Activated B cell treated with CpG ODN at 0.5 μM for 24 hours (primary cell): ENCODE measurements at regions not wholly inside any gene's neighbourhood (a gene's known extent, or its start where the extent isn't known, plus 50 kb on each side); places are given as distances from the start of the nearest gene placed in this dataset.

ENCODE experiments used
- ATAC-seq: fragments of 200-7000 bp; cut with Tn5 transposase; one replicate; pipeline ENCODE4 v1.10.0; 2021; ENCODE audit warnings: low read depth, mild to moderate bottlenecking, moderate library complexity
- CTCF ChIA-PET: fragments of 350-600 bp; sonication (Branson Sonifier 250); formaldehyde crosslinking; loops from one replicate; lab custom pipeline; 2021; ENCODE audit warnings: antibody characterized with exemption; lab: Charles Lee
- POLR2A ChIA-PET: fragments of 350-600 bp; sonication (Branson Sonifier 250); formaldehyde crosslinking; loops from one replicate; lab custom pipeline; 2021; ENCODE audit warnings: antibody characterized with exemption; lab: Charles Lee
- DNase-seq: peaks from one replicate; pipeline ENCODE4 v3.0.0; 2022
- H3K27ac Mint-ChIP-seq: one replicate; pipeline ENCODE4 v1.8.0; 2020; ENCODE audit warnings: mixed read lengths
- H3K27me3 Mint-ChIP-seq: one replicate; pipeline ENCODE4 v1.8.0; 2021; ENCODE audit warnings: mixed read lengths
- H3K36me3 Mint-ChIP-seq: one replicate; pipeline ENCODE4 v1.8.0; 2021; ENCODE audit warnings: low read depth, mixed read lengths
- H3K4me1 Mint-ChIP-seq: one replicate; pipeline ENCODE4 v1.8.0; 2021; ENCODE audit warnings: mixed read lengths
- H3K4me3 Mint-ChIP-seq: one replicate; pipeline ENCODE4 v1.8.0; 2020; ENCODE audit warnings: mild to moderate bottlenecking, mixed read lengths
- H3K9me3 Mint-ChIP-seq: one replicate; pipeline ENCODE4 v1.8.0; 2020; ENCODE audit warnings: mixed read lengths
- intact Hi-C: fragments of 100-400 bp; cut with micrococcal nuclease; formaldehyde crosslinking; loops from one replicate; pipeline ENCODE4 v1.15.1; 2024
- TF ChIP-seq, protein P1 (sequence below): fragments of 200-600 bp; IDR thresholded peaks from one replicate; pipeline ENCODE4 v1.8.0; 2022; ENCODE audit warnings: antibody characterized with exemption, mild to moderate bottlenecking

- no peak overlapping the region for H3K4me3 Mint-ChIP-seq
- DNase-seq (no peak), ATAC-seq (no peak)
- ChIA-PET CTCF (no interaction called here), POLR2A (no interaction called here)
- H3K27me3 Mint-ChIP-seq, result no peaks in the 10 kb centered on the region
- intact Hi-C loops, result no loop called here
- peaks cover 3% of the 10 kb centered on the region for H3K9me3 Mint-ChIP-seq
- H3K27ac Mint-ChIP-seq, result no peak overlapping the region
- TF ChIP-seq, protein P1, sequence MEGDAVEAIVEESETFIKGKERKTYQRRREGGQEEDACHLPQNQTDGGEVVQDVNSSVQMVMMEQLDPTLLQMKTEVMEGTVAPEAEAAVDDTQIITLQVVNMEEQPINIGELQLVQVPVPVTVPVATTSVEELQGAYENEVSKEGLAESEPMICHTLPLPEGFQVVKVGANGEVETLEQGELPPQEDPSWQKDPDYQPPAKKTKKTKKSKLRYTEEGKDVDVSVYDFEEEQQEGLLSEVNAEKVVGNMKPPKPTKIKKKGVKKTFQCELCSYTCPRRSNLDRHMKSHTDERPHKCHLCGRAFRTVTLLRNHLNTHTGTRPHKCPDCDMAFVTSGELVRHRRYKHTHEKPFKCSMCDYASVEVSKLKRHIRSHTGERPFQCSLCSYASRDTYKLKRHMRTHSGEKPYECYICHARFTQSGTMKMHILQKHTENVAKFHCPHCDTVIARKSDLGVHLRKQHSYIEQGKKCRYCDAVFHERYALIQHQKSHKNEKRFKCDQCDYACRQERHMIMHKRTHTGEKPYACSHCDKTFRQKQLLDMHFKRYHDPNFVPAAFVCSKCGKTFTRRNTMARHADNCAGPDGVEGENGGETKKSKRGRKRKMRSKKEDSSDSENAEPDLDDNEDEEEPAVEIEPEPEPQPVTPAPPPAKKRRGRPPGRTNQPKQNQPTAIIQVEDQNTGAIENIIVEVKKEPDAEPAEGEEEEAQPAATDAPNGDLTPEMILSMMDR, result no peak
- no peaks in the 10 kb centered on the region for H3K4me1 Mint-ChIP-seq
- no peaks in the 10 kb centered on the region for H3K36me3 Mint-ChIP-seq
These were observed 220.7 kb upstream of the RXFP2 start for GRCh38 chr13:31518645-31519044.

DNA sequence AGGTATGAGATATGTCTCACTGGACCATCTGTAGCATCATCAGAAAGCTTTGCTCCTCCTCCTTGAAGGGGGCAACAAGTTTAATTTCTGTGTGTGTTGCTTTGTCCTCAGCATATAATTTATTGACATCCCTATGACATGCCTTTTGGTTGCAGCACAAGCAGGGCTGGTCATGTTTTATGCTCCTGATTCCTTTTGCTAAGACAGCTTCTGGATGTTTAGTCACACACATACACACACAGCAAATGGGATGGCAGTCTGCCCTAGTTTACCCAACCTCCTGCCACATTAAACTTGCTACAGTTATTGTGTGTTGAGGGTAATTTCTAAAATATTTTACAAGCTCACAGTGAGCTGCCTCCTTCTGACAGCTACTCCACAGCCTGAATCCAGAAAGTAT is 217.9 kb upstream of the RXFP2 start:
- Mint-ChIP-seq H3K9me3 (peaks cover 3% of the 10 kb centered on the region), H3K4me3 (no peak overlapping the region), H3K36me3 (no peaks in the 10 kb centered on the region), H3K27ac (no peak overlapping the region), H3K27me3 (no peaks in the 10 kb centered on the region), H3K4me1 (no peaks in the 10 kb centered on the region)
- intact Hi-C loops, result no loop called here
- TF ChIP-seq, protein P1, result no peak
- POLR2A ChIA-PET, result no interaction called here
- DNase-seq, result no peak
- CTCF ChIA-PET, result no interaction called here
- ATAC-seq, result no peak

DNA sequence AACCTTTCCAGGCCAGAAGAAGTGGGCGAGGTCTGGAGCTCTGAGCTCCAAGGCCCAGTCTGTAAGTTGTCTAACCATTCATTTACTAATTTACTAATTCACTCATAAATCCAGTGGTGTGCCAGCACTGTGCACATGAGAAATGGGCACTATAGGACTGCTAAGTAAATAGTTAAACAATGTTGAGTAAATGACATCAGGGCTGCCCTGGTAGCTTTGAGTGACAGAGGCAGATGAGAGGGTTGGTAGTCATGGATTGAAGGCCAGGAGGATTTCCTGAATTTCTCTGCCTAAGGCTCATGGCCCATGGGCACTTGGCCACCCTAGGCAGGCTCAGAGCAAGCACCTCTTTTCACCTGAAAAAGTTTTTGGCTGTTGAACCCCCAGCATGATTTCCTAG is 216.9 kb upstream of the RXFP2 start:
- H3K27ac Mint-ChIP-seq, result no peak overlapping the region
- H3K4me1 Mint-ChIP-seq, result no peaks in the 10 kb centered on the region
- H3K27me3 Mint-ChIP-seq, result no peaks in the 10 kb centered on the region
- no peaks in the 10 kb centered on the region for H3K36me3 Mint-ChIP-seq
- H3K9me3 Mint-ChIP-seq, result peaks cover 3% of the 10 kb centered on the region
- intact Hi-C loops, result no loop called here
- H3K4me3 Mint-ChIP-seq, result no peak overlapping the region
- TF ChIP-seq, protein P1, result no peak
- CTCF ChIA-PET, result no interaction called here
- POLR2A ChIA-PET, result no interaction called here
- DNase-seq, result no peak
- ATAC-seq, result no peak

DNA sequence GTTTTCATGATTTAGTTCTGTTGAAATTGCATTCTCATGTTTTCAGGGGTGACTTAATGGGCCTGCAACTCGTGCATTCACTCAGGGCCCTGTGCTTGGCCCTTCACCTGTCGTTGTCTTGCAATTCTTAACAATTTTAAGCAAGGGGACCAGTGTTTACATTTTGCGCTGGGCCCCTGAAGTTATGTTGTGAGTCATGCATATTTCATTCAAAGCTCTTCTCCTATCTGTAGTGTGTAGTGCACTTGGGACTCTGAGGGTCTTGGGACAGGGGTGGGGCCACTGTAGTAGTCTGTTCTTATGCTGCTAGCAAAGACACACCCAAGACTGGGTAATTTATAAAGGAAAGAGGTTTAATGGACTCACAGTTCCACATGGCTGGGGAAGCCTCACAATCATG is 211.2 kb upstream of the RXFP2 start:
- CTCF ChIA-PET, result no interaction called here
- no peak for DNase-seq

DNA sequence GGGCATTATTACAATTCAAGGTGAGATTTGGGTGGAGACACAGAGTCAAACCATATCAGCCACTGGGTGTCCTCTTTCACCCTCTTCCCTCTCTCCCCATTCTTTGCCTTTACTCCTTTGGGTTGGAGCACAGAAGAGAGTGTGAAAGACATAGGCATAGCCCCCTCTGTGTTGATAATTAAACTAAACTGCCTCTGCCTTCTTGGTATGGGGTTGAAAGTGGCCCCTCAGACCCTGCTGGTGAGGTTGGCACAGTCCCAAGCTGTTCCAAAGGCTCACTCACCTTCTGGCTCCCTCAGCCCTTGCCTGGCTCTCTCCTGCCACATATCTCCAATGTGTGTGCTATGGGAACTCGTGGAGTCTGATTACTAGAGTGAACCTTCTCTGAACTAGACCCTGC is 210.6 kb upstream of the RXFP2 start:
- DNase-seq (no peak), ATAC-seq (no peak)
- TF ChIP-seq, protein P1, result no peak
- no peaks in the 10 kb centered on the region for H3K4me1 Mint-ChIP-seq
- ChIA-PET CTCF (no interaction called here), POLR2A (no interaction called here)
- H3K27me3 Mint-ChIP-seq, result no peaks in the 10 kb centered on the region
- no peak overlapping the region for H3K27ac Mint-ChIP-seq
- H3K4me3 Mint-ChIP-seq, result no peak overlapping the region
- H3K36me3 Mint-ChIP-seq, result no peaks in the 10 kb centered on the region
- intact Hi-C loops, result no loop called here
- no peaks in the 10 kb centered on the region for H3K9me3 Mint-ChIP-seq

More for the DNA sequence above, 211.2 kb upstream of the RXFP2 start:
- no peaks in the 10 kb centered on the region for H3K27me3 Mint-ChIP-seq
- H3K36me3 Mint-ChIP-seq, result no peaks in the 10 kb centered on the region
- TF ChIP-seq, protein P1, result no peak
- intact Hi-C loops, result no loop called here
- ATAC-seq, result no peak
- no peak overlapping the region for H3K27ac Mint-ChIP-seq
- POLR2A ChIA-PET, result no interaction called here
- no peak overlapping the region for H3K4me3 Mint-ChIP-seq
- no peaks in the 10 kb centered on the region for H3K4me1 Mint-ChIP-seq
- peaks cover 3% of the 10 kb centered on the region for H3K9me3 Mint-ChIP-seq
